Hindlimb muscle (tissue), 1 donor: ENCODE measurements at regions not wholly inside any gene's neighbourhood (a gene's known extent, or its start where the extent isn't known, plus 50 kb on each side); places are given as distances from the start of the nearest gene placed in this dataset.
"Not testable (repeated sequence)": the region's sequence is repeated elsewhere in the genome, so short reads cannot be mapped to it uniquely, and the experiment has no call there.

ENCODE experiments used
- DNase-seq: peaks from one replicate; pipeline ENCODE4 v3.0.0-alpha.2; 2013

DNA sequence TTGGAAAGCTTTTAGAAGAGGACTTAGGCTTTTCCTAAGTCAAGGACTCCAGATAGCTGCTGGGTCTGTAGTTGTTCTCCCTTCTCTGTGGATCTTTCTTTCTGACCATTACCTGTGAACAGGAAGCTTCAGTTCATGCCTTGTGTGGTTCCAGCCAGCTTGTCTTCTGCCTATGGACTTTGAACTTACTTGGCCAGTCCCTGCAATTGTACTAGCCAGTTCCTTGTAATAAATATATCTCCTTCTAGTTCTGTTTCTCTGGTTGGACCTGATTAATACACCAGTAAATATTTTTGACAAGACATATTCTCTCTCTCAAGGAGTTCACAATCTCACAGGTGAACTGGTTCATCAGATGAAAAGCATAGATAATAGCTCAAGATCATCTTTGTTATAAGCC, 341.3 kb upstream of the DPPA4 start:
- DNase-seq, result no peak

DNA sequence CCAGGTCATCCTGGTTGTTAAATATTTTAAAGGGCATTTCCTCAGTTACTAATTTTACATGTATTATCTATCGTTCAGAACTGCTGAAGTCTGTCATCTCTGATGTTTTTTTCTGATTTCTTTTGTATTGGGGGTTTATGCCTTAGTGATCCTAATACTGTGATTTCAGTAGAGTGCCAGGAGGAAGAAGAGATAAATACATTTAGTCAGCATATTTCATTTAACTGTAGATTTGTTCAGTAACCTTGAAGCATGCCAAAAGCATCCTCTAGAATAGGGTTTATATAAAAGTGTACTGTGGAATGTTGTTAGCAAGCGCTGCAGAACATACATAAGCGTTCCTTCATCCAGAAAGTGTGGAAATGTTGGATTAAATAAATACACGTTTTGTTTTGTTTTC, 342.3 kb upstream of the DPPA4 start:
- no peak for DNase-seq

DNA sequence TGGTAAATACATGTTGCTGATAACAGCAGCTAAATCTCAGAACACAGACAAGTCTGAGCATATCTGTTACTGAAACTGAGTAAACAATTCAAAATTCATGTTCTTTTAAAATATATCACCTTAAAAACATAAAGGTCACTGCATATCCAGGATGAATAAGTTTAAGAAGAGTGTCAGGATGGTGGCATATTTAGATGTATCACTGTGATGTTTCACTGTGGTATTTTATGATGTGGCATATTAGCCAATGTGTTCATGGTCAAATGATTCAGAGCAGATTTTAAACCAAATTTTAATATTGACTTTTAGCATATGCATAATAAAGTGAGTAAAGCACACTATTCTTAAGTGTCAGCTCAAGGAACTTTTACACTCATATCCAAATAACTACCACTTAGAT, 346.4 kb upstream of the DPPA4 start:
- no peak for DNase-seq

DNA sequence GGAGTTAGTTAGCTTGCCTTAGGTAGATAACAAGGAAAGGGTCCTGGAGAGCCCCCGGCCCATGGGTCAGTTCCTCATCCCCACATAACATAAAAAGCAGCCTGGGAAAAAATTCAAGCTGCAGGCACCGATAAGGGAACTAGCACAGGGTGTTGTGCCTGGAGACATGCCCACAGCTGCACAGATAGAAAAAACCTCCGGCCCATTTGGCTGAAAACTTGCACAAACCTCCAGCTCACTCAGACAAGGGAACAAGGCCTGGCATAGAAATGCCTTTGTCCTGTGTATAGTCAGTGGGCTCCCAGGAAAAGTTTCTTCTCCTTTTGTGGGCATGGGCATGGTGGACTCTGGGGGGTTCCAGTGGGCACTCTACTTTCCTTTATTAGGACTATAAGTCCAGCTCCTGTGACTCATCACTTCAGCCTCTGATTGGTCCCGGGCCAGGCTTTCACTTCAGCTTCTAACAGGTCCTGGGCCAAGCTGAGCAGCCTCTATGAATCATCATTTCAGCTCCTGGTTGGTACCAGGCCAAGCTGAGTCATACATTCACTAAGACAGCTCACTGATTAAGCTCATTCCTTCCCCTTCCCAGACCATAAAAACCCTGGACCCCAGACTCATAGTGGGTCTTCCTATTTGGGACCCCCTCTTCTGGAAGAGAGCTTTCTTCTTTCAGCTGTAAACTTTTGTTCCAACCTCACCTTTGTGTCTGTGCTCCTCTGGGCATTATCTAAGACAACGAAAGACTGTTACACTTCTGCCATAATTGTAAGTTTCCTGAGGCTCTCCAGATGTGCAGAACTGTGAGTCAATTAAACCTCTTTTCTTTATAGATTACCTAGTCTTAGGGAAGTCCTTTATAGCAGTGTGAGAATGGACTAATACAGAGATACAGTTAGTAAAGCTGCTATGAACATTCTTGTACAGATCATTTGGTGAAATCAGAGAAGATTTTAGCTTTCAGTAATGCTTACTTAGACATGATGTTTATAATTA, 348.0 kb upstream of the DPPA4 start:
- DNase-seq, result no peak

DNA sequence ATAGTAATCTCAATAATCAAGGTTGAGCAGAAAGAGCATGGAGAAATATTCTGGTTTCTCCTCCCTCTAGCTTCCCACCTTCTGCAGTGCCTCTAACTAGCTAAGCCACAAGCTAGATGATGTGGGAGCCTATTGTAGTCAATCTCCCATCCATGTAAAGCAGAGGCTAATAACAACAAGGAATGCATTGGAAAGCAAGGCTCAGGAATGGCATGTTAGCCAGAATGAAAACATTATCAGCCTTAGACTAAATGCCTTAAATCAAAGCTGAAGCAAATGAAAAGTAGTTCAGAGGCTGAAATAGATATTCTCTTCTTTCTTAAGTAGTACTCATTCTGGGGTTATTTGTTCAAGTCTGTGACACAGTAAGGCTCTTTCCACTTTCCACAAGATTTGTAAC, 350.3 kb upstream of the DPPA4 start:
- no peak for DNase-seq

DNA sequence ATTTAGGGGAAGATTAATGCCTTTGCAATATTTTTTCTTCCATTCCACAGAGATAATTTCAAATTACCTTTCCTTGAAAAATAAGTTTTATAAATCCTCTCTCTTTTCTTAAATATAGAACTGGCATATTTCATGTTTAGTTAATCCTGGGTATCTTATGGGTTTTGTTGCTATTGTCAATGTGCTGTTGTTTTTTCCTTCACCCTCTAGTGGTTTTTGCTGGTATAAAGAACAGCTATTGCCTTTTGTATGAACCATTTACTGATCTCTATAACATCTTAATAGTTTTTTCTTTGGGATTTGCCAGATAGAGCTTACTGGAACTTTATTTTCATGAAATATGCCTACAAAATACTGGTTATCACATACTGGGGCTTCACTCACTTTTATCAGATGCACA, 359.6 kb upstream of the DPPA4 start:
- DNase-seq, result no peak

DNA sequence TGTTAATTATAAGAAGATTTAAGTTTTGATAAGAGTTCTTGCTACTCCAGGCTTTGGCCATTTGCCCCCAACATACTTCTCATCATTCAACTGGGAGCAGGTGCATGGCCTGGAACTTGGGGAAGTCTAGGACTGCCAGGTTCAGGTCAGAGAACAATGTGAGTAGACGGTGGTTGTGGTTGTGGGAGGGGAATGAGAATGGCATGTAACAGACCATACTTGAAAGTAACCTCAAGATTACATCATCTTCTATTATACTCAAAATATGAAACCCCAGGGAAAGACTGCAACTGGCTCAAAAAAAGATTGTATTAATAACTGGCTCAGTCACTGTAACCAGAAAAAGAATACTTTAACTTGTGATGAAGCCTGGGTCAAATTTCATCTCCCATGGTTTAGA, 364.9 kb upstream of the DPPA4 start:
- no peak for DNase-seq

DNA sequence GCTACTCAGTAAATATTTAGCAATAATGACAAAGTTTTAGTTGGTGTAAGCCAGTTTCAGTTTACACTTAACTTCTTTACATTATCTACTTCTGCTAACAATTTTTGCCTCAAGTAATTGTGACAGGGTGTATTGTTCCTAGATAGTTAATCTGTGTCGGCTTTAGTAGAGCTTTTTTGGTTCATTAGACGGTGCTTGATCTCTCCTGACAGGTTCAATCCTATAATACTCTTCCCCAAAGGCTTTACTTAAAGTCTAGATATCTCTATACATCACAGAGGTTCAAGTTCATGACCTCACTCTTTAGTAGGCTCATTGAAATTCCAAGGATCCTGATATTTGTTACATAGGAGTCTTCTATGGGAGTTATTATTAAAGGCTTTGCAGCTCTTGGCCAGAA, 365.6 kb upstream of the DPPA4 start:
- no peak for DNase-seq

DNA sequence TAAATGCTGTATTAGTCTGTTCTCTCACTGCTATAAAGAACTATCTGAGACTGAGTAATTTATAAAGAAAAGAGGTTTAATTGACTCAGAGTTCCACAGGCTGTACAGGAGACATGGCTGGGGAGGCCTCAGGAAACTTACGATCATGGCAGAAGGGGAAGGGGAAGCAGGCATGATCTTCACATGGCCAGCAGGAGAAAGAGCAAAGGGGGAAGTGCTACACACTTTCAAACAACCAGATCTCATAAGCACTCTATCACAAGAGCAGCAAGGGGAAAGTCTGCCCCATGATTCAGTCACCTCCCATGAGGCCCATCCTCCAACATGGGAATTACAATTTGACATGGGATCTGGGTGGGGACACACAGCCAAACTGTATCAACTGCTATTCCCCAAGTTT, 367.8 kb upstream of the DPPA4 start:
- DNase-seq, result not testable (repeated sequence)

DNA sequence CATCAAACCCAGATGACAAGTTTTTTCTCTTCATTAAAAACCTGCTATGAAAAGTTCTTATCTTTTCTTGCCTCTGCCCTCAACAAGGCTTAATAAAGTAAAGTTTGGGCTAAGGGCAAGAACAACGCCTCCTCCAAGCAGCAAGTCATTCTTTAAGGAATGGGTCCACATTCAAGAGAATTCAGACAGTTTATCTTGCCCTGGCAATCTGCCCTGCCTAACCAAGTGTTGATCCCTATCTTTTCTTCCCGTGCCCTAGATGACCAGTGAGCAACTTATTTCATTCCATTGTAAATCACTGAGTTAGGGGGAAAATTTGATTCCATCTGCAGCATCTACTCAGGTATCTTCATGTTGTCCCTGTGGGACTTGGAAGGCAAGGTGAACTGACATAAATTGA, 370.3 kb upstream of the DPPA4 start:
- no peak for DNase-seq

DNA sequence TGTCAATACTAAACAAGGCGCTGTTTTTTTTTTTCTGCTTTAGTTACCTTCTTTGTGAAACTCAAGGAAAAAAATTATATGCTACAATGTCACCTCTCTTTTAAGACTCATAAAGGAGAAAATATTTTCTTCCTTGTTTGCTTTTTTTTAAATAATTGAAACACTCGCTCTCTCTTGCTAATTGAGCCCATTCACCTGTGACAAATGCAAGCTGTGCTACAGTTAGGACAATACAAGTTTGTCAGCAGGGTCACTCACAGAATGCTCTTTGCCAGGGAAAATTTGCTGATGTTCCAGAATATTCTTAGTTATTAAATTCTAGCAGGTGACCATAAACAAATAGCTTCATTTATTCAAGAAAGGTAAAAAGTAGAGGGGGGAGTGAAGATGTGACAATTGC, 375.9 kb upstream of the DPPA4 start:
- DNase-seq, result no peak

DNA sequence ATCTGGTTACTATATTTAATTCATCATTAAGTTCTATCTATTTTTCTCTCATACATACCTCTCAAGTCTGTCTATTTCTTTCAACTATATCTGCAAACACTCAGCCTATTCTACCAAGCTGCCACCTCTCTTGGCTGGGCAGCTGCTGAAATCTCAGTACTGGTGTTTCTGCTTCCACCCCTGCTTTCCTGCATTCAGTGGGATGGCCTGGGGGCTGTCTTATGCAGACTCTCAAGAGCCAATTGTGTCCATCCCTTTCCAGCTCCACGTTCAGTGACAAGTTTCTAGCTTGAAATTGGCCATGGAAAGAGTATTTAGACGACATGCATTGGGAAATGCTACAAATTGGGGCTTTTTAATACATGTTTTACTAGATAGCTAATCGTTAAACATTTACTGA, 378.4 kb upstream of the DPPA4 start:
- no peak for DNase-seq

DNA sequence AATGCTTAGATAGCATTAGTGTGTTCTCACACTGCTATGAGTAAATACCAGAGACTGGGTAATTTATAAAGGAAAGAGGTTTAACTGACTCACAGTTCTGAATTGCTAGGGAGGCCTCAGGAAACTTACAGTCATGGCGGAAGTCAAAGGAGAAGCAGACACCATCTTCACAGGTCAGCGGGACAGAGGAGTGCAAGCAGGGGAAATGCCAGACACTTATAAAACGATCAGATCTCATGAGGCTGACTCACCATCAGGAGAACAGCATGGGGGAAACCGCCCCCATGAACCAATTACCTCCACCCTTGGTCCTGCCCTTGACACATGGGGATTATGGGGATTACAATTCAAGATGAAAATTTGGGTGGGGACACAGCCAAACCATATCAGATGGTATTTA, 381.5 kb upstream of the DPPA4 start:
- DNase-seq, result no peak

DNA sequence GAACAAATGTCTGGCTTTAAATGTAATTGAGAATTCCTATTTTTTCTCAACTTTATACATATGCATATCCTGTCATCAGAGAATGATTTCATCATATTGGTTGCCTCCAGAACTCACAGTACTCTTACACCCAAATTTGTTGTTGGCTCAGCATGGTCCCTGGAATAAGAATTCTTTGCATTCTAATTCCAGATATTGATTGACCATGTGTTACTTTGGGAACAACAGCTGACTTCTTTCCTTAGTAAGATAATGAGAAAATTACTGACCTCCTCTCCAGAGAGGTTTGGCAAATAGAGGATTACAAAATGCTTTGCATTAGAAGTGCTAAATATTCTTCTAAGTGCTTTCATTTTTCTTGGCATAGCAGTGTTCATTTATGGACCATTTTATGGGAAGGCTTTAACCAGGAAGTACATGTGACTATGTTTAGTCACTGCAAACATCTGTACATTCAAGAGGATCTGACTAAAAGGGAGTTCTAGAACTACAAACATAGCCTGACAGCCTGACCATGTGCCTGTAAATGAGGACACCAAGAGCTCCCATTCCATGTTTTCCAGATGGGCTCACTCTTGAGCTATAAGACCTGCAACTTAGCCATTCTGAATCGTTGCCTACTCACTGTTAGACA, 391.6 kb upstream of the DPPA4 start:
- DNase-seq, result peak; percentile 4

DNA sequence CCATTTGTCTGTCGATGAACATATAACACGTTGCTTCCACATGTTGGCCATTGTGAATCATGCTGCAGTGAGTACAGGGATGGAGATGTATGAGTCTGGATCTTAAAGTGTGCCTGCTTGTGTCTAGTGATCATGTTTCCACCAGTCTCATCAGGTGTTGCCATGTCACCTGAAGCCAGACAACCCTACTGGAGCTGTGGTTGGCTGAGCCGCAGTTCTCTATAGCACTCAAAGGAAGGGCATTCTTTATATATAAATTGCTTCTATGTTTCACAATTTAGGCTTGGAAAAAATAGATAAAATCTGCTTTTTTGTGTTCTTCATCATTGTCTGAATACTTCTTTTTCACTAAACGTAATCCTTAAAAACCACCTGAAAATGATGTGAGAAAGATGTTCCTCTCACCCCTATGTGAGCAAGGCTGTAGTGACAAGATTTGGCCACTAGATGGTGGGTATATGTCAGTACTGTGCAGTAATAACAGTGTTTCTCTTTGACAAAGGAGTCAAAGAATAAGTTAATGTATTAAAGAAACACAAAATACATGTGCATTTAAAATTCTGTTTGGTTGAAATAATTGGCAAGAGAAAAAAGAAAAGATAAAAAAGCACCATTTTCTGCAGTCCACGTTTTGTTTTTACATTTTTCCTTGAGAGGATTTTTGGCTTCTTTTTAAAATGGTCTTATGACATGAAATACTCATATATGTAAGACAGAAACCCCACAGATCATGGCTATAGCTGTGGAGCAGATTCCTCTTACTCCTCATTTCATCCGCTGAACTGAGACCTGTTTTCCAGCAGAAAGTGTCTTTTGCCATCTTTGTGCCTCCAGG, 394.5 kb upstream of the DPPA4 start:
- peak; percentile 32 for DNase-seq

DNA sequence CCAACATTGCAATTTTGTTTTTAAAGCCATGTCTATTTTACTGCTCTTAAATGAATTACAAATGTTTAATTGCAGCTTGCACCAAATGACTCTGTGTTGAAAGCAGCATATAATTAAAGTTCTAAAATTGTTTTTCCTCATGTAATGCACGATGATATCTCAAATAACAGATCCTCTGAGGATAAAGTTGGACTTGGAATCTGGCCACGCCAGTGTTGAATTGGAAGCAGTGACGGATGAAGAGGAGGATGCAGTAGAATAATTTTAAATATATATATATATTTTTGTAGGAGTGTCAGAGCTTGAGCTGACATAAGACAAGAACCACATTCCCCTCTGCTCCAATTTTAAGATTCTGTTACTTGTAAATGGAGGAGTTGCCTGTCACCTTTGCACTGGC, 406.6 kb upstream of the DPPA4 start:
- DNase-seq, result no peak

DNA sequence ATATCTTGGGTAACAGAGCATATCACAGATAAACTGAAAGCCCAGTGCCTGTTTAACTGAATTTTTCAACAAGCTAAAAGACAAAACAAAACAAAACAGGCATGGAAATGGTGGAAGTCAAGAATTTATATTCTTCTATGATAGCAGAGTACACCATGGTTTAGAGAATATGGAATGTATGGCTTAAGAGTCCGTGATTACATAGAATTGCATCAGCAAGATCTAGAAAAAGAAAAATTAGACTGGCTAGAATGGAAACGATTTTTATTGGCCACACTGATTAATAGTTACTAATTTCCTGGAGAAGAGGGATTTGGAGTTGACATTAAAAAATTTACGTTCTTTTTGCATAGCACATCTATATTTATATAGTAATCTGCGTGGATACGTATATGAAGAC, 435.2 kb upstream of the DPPA4 start:
- no peak for DNase-seq

DNA sequence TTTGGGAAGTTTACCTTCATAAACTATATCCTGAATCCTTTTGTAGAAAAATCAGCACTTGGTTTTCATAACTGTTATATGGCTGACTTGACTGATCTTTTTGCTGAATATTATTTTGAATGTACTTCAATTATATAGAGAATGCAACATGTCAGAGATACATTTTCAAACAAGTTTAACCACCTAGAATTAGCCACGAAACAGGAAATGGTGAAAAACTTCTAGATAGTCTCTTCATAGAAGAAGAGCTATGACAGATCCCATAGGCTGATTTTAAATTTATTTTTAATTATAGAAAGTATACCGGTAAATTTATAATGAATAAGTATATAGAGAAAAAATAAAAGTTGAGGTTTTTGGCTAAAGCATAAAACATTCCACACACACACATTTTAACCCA, 436.8 kb upstream of the DPPA4 start:
- DNase-seq, result no peak

DNA sequence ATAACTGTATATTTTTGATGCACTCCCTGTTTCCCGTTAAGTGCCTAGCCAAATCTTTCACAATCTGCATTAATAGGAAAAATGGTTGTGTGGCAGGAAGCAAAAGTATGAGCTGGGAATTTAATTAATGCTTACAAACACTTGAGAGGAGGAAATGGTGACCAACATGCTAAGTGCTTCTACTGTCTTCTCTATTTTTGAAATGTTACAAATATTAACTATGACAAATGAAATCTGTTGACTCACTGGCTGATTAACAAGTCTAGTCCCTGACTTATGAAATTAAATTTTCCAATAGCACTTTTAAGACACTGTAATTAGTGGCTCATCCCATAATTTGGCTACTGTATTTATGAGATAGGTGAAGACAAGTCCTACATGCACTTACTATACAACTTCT, 446.9 kb upstream of the DPPA4 start:
- no peak for DNase-seq

DNA sequence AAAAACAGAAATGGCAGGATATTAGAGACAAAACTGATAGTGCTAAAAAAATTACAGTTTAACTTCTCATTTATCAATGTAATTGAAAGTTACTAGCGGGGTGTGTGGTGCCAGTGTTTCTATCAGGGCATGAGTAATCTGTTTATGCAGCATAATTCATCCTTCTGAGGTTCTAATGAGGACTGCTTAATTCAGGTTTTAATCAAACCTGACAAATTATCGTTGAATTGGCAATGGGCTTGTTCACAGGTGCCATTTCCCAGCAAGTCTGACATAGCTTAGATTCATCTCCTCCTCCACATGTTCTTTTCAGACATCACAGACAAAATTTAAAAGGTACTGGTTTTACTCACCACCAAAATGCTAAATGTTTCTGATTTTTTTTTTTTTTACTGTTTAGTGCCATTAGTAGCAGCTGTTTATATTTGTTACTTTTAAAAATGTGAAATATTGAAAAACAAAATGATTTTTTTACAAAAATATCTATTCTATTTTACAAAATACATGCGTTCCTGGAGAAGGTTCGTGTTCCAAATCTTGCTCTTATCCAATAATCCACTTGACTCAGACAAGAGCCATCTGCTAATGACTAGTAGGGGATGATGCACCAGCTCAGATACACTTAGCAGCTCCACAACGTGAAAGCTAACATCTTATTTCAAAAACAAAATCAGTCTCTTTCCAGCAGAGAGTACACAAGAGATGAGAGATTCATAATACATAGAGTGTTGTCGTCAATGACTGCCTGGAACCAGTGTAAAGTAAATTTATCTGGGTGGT, 447.7 kb upstream of the DPPA4 start:
- DNase-seq, result no peak

DNA sequence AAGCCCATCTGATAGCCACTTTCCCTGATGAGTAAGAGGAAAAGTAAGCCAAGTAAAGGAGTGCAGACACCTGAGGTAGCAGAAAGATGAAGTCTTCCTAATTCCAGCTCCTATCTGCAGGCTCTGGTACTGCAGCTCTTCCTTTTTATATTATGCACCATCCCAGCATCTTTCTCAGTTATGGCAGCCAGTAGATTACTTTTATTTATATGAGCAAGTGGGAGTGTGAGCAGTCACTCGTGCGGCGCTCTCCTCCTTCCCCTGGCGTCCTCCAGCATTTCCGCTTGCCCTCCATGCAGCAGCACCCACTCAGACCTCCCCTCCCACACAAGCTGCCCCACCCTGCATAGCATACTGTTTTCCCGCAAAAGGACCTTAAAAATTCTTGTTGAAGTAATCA, 465.9 kb upstream of the DPPA4 start:
- no peak for DNase-seq

DNA sequence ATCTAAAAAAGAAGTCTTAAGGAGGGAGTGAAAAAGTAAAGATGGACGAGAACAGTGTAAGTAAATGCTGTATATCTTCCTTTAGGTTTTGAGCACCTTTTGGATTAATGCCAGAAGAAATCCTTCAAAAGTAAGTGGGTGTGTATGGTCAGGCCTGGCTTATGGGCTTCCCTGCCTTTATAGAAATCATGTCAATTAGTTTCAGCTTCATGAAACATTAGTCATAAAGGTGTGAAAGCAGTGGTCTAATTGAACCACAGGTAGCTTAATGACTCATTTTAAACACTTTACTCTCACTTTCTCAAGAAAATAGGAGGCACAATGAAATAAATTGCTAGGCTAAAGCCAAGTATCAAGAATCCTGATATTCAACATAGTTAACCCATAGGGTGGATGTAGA, 467.4 kb upstream of the DPPA4 start:
- no peak for DNase-seq

DNA sequence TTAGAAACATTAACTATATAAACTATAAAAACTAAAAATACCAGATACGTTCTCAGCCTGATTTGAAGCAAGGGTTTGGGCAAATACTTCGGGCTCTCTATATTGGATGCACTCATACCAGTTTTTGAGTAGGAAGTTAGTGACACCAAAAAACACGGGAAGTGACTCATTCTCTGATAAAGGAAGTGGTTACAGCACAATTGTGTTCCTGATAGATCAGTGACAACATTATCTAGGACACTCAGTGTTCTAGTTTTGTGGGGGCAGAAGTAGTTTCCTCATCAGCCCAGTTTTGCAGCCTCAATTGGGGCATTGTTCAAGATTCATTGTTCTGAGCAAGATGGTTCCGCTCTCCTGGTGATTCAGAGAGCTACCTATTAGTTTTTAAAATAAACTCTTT, 469.6 kb upstream of the DPPA4 start:
- DNase-seq, result no peak
